Parathyroid adenoma (tissue), 2 donors: ENCODE measurements at regions not wholly inside any gene's neighbourhood (a gene's known extent, or its start where the extent isn't known, plus 50 kb on each side); places are given as distances from the start of the nearest gene placed in this dataset.

Source experiments
- H2AFZ ChIP-seq: fragments of 300-600 bp; sonication (generic); one replicate; pipeline ENCODE4 v1.7.0; 2017; ENCODE audit warnings: antibody characterized with exemption, mild to moderate bottlenecking
- H3K27ac ChIP-seq: fragments of 300-600 bp; sonication (generic); one replicate; pipeline ENCODE4 v1.7.0; 2017
- H3K27me3 ChIP-seq: fragments of 300-600 bp; sonication (generic); one replicate; pipeline ENCODE4 v1.7.0; 2017; ENCODE audit warnings: low read length; ENCODE audit not compliant: control insufficient read depth, insufficient read depth
- H3K36me3 ChIP-seq: fragments of 300-600 bp; sonication (generic); one replicate; pipeline ENCODE4 v1.7.0; 2017; ENCODE audit warnings: low read length; ENCODE audit not compliant: control insufficient read depth, insufficient read depth
- H3K4me1 ChIP-seq: fragments of 300-600 bp; sonication (generic); one replicate; pipeline ENCODE4 v1.7.0; 2017; ENCODE audit warnings: control low read depth
- H3K4me2 ChIP-seq: fragments of 300-600 bp; sonication (generic); one replicate; pipeline ENCODE4 v1.7.0; 2017; ENCODE audit warnings: low read length
- H3K4me3 ChIP-seq: fragments of 300-600 bp; sonication (generic); one replicate; pipeline ENCODE4 v1.7.0; 2017; ENCODE audit warnings: low read depth, low read length
- H3K79me2 ChIP-seq: fragments of 300-600 bp; sonication (generic); one replicate; pipeline ENCODE4 v1.7.0; 2017; ENCODE audit warnings: control low read depth
- H3K9ac ChIP-seq: fragments of 300-600 bp; sonication (generic); one replicate; pipeline ENCODE4 v1.7.0; 2017; ENCODE audit warnings: mild to moderate bottlenecking
- H3K9me3 ChIP-seq: fragments of 300-600 bp; sonication (generic); one replicate; pipeline ENCODE4 v1.7.0; 2017; ENCODE audit warnings: low read length; ENCODE audit not compliant: control insufficient read depth
- TF ChIP-seq, protein P1 (sequence below): fragments of 300-600 bp; sonication (generic); IDR thresholded peaks from one replicate; pipeline ENCODE4 v1.7.0; 2017; ENCODE audit warnings: antibody characterized with exemption, mild to moderate bottlenecking
- donor health status: primary hyperparathyroidism.

DNA sequence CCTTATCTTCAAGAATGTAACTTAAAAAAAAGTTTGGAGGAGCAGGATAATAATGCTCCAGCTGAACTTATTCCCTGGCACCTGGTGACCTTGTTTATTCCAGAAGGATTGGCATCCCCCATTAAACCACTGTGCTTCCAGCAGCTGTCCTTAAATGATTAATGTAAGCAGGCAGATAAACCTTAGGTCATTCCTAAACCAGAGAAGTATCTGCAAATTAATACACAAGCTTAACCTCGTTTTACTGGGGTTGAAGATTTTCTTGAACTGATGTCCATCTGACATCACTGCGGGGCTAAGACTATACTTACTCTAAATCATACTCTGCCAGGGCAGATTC is 116.1 kb upstream of the PALS2 start:
- H3K9me3 ChIP-seq = no peaks in the 10 kb centered on the region
- H3K4me2 ChIP-seq = no peak overlapping the region
- no peaks in the 10 kb centered on the region for H3K79me2 ChIP-seq
- no peaks in the 10 kb centered on the region for H3K36me3 ChIP-seq
- no peak overlapping the region for H3K4me3 ChIP-seq
- no peak overlapping the region for H3K9ac ChIP-seq
- H3K4me1 ChIP-seq = no peaks in the 10 kb centered on the region
- no peaks in the 10 kb centered on the region for H3K27me3 ChIP-seq
- no peak overlapping the region for H2AFZ ChIP-seq
- TF ChIP-seq, protein P1, sequence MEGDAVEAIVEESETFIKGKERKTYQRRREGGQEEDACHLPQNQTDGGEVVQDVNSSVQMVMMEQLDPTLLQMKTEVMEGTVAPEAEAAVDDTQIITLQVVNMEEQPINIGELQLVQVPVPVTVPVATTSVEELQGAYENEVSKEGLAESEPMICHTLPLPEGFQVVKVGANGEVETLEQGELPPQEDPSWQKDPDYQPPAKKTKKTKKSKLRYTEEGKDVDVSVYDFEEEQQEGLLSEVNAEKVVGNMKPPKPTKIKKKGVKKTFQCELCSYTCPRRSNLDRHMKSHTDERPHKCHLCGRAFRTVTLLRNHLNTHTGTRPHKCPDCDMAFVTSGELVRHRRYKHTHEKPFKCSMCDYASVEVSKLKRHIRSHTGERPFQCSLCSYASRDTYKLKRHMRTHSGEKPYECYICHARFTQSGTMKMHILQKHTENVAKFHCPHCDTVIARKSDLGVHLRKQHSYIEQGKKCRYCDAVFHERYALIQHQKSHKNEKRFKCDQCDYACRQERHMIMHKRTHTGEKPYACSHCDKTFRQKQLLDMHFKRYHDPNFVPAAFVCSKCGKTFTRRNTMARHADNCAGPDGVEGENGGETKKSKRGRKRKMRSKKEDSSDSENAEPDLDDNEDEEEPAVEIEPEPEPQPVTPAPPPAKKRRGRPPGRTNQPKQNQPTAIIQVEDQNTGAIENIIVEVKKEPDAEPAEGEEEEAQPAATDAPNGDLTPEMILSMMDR = no peak
- H3K27ac ChIP-seq = no peak overlapping the region

DNA sequence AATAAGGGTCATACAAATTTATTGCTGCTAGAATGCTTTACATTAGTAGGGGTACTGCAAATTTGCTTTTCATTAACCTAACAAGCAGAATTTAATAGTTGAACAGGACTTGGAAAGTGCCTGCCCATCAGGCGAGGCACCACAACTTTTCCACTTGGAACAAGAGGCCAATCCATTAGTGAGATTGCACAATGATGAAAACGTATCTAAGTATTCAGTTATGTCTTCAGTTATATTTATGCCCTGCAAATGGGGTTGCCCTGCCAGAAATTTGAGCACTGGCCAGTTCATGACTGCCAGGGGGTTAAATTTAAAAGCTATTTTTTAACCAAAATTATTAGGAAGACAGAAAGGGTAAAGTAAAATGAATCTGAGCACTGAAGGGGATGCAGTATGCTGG is 111.1 kb upstream of the PALS2 start:
- H3K79me2 ChIP-seq = no peaks in the 10 kb centered on the region
- no peaks in the 10 kb centered on the region for H3K4me1 ChIP-seq
- H3K4me2 ChIP-seq = no peak overlapping the region
- H3K36me3 ChIP-seq = no peaks in the 10 kb centered on the region
- H3K27ac ChIP-seq = no peak overlapping the region
- no peak overlapping the region for H2AFZ ChIP-seq
- TF ChIP-seq, protein P1 = no peak
- no peaks in the 10 kb centered on the region for H3K27me3 ChIP-seq
- H3K4me3 ChIP-seq = no peak overlapping the region
- H3K9ac ChIP-seq = no peak overlapping the region
- no peaks in the 10 kb centered on the region for H3K9me3 ChIP-seq

DNA sequence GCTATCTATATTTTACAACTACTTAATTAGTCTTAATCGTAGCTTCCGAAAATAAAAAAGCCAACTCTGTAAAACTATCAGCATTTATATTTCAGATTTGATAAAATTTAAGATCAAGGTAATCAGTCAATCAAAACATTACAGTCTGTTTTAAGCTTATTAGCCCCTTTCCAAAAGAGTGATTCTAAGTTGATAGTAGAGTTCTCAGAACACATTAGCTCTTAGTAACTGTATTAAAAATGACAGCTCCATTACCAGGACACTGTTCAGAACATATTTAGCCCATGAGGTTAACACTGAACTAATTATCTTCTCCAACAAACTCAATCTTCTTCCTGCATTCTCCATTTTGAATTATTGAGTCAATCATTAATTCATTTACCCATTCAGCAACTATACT is 110.3 kb upstream of the PALS2 start:
- TF ChIP-seq, protein P1 = no peak

DNA sequence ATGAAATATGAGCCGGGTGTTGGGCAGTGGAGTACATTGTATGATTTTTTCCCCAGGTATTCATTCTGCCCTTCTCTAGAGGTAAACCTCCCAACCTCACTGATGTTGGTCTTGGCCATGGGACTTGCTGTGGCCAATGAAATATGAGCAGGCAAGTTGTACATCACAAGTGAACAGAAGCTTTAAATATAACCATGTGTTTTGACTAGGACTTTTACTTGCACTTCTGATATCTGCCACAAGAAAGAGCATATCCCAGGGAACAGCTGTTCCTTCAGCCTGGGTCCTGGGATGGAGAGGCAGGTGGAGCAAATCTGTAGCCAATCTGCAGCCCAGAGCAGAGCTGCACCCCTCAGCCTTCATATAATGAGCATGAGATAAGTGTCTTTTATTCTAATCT is 109.8 kb upstream of the PALS2 start:
- Histone ChIP-seq H3K27ac (no peak overlapping the region), H3K79me2 (no peaks in the 10 kb centered on the region), H2AFZ (no peak overlapping the region), H3K9me3 (no peaks in the 10 kb centered on the region), H3K27me3 (no peaks in the 10 kb centered on the region), H3K9ac (no peak overlapping the region), H3K36me3 (no peaks in the 10 kb centered on the region), H3K4me1 (no peaks in the 10 kb centered on the region), H3K4me3 (no peak overlapping the region), H3K4me2 (no peak overlapping the region)
- TF ChIP-seq, protein P1 = no peak

More for the DNA sequence above, 110.3 kb upstream of the PALS2 start:
- H3K4me2 ChIP-seq = no peak overlapping the region
- no peak overlapping the region for H3K27ac ChIP-seq
- H3K9me3 ChIP-seq = no peaks in the 10 kb centered on the region
- no peak overlapping the region for H3K9ac ChIP-seq
- H2AFZ ChIP-seq = no peak overlapping the region
- no peaks in the 10 kb centered on the region for H3K36me3 ChIP-seq
- H3K79me2 ChIP-seq = no peaks in the 10 kb centered on the region
- no peaks in the 10 kb centered on the region for H3K4me1 ChIP-seq
- no peak overlapping the region for H3K4me3 ChIP-seq
- H3K27me3 ChIP-seq = no peaks in the 10 kb centered on the region

DNA sequence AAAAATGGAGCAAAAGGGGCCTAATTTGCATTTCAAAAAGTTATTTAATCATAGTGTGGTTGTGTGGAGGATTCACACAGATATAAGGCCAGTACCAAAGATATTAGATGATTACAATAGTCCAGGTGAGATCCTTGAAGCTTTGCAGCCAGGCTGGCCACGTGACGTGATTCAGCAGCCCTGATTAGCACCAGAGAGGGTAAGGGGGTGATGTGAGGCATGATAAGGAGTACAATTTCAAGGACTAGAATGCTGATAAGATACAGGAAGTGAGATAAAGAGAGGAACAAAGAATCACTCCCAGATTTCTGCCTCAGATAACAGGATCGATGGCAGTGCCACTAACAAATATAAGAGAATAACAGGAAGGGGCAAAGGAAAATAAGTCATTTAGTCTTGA is 108.4 kb upstream of the PALS2 start:
- no peaks in the 10 kb centered on the region for H3K36me3 ChIP-seq
- no peaks in the 10 kb centered on the region for H3K9me3 ChIP-seq
- H3K27ac ChIP-seq = no peak overlapping the region
- no peaks in the 10 kb centered on the region for H3K4me1 ChIP-seq
- H3K4me3 ChIP-seq = no peak overlapping the region
- TF ChIP-seq, protein P1 = no peak
- H3K27me3 ChIP-seq = no peaks in the 10 kb centered on the region
- H3K79me2 ChIP-seq = no peaks in the 10 kb centered on the region
- H2AFZ ChIP-seq = no peak overlapping the region
- H3K4me2 ChIP-seq = no peak overlapping the region
- H3K9ac ChIP-seq = no peak overlapping the region
